Stimulated activated CD8-positive, alpha-beta memory T cell treated with anti-CD3 and anti-CD28 coated beads, Interleukin-7, amount 100 ng/mL, for 48 hours (primary cell): ENCODE measurements at regions not wholly inside any gene's neighbourhood (a gene's known extent, or its start where the extent isn't known, plus 50 kb on each side); places are given as distances from the start of the nearest gene placed in this dataset.

Source experiments
- DNase-seq, 2 donors: peaks; one replicate each; pipeline ENCODE4 v3.0.0-alpha.2; 2020; ENCODE audit warnings: low read depth in 1 of 2; ENCODE audit errors: extremely low read depth in 1 of 2

DNA sequence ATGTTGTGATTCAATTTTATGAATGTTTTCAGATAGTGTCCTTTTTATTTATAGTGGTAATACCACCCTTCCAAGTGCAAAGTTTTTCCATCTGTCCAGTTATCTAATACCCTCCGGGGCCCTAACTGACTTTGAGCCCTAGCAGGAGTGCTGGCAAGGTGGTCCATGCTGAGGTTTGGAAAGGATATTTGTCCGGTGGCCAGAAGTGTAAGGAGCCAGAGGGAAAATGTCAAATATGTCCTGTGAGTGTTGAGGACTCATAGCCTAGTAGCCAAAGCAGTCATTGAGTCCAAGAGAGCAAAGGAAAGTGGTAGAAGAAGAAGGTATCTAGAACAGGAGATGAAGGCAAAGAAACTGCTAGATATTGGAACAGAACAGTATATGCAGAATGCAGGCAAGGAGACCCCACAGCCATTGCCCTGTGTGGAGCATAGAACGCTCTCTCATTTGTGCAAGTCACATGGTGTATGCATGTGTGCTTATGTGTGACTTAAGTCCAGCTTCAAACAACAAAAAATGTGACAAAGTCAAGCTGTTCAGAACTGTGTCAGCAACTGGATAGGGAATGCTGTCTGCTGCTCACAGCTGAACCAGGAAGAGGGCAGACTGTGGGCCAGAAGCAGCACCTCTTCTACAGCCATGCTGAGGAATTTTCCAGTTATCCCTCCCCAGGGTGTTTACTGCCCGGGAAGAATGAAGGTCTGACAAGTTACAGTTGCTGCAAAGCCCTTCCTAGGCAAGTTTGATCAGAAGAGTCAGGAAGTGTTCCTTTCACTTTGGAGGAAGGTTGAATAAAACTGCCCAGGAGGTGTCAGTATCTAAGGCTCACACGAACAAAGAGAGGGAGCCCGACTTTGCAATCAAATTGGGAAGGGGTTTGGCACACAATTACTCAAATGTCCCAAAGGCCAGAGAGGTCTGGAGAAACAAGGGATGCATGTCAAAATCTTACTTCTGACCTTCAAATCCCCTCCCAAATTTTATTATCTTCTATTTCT lies 463.3 kb upstream of the DMAC1 start:
- no peak for DNase-seq

DNA sequence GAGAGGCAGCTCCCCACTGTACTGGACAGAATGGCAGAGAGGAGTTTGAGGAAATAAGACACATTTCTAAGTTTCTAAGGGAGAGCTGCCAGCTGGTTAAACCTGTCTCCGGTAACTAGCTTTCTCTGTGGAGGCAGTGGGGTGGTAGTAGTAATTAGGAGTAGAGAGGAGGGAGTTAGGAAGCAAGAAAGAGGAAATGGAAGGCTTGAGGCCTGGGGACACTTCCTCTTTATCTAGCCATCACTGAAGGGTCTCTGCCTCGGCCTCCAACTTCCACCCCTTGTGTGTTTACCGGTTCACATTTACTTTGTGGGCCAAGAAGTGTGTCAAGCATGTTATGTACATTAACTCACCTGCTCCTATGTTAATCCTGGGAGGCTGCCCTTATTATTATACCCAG lies 462.2 kb upstream of the DMAC1 start:
- no peak for DNase-seq

DNA sequence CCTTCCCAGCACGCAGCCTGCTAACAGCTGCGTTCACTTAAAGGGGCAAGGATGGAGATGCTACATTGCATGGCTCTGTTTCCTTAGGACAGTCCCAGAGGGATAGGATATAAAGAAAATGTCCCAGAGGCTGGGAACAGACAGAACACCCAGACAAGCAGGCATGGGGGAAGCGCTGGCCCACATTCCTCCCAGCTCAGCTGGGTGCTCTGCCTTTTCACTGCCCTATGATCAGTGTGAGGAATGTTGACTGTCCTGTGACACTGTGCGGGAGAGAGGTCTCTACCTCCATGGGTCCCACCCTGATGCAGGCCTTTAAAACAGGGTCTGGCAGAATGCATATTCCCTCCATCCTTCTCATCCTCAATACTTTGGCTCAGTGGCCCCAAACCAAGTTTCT lies 459.4 kb upstream of the DMAC1 start:
- no peak for DNase-seq

DNA sequence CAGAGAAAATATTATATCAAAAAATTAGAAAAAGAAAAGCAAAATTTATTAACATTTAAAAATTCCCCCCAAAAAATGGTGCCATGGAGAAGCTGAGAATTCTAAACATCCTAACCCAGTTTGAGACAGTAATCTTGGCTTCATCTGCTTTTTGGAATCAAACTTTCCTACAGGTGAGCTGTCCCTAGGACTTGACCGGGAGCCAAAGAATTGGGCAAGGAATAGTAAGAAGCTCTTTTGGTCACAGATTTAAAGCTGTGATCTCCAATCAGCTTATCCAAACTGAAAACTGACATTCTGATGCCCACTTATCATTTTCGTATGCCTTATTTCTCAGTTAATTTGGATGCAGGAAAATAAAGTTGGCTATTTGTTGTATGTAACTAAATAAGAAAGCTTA lies 457.3 kb upstream of the DMAC1 start:
- no peak for DNase-seq

DNA sequence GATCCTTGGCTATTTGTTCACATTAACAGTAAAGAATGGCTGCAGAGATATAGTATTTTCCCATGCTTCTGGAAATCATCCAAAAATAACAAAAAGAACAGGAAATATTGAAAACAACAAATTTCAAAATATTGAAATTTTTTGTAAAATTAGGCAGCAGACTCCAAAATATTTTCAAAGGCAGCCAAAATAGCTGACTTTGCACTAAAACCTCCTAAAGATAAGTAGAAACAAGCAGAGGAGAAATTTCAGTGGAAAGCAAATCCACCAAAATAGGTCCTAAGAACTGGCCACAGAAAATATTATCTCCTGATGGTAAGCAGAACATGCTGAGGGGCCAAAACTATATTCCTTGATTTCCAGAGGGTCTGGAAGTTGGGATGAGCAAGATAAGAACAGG lies 456.3 kb upstream of the DMAC1 start:
- no peak for DNase-seq

DNA sequence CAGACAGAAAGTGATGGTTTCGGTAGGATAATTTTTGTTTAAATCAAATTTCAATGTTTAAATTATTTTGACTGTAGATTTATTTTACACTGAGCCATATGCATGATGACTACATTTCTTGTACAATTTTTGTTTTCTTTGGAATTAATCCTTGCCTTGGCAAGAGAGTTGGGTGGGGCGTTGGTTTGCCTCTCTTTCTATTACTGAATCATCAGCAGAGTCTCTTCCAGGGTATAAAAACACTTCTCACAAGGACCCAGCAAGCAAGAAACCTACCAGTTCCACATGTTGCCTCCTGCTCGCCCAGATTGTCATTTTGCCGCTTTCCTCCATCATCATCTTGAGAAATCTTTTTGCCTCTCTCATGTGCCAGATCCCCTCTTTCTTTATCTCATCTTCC lies 455.0 kb upstream of the DMAC1 start:
- DNase-seq, result no peak

DNA sequence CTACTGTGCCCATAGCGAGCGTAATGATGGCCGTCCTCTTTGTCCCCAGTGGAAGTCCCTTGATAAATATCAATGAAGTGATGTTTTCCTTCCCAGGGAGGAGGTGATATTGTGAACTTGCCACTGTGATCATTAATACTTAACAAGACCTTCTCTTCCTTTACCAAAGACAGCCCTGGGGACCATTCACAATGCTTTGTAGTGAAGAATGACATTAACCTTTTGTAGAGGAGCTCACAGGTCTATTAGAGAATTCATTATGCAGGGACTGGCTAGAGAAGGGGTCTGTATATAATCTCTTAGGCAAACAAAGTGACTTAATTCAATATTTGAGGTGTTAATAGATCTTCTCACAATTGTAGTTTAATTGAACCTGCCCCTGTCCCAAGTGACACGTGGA lies 452.9 kb upstream of the DMAC1 start:
- no peak for DNase-seq

DNA sequence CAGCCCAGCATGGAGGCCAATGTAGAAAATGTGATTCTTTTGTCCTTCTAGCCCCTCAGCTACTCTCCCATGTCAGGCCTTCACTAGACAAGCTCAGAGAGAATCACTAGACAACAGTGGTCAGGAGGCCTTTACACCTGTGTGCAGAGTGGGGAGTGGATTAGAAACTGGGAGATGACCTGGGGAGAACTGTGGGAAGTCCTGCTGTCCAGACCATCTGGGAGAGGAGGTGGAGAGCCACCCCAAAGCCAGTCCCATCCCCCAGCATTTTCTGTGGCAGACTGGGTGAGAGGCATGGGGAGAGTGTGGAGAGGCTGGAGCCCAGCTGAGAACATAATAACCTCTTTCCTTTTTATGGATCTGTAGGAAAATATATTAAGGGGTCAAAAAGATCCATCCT lies 452.0 kb upstream of the DMAC1 start:
- no peak for DNase-seq

DNA sequence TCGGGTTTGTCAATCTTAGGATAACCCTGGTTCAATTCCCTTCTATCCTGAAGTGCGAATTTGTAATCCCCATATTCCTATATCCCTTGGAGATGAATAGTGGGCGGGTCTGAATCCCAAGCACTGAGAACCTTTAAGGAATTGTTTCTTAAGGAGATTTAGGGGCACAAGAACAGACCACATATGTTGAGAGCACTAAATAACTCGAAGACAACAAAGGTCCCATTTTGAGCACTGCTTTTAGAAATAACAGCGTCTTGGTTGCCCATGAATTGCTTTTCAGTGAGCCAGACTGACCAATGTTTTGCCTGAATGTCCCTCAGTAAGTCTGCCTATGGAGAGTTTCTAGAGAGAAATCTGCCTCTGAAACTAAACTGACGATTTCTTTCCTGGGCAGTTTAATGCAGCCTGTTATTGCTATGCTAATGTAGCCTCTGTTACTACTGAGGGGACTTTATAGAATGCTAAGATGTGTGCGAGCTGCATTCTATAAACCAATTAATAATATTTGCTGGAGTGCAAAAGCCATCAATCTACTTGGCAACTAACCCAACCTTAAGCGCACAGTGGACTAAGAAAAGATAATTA lies 445.0 kb upstream of the DMAC1 start:
- no peak for DNase-seq

DNA sequence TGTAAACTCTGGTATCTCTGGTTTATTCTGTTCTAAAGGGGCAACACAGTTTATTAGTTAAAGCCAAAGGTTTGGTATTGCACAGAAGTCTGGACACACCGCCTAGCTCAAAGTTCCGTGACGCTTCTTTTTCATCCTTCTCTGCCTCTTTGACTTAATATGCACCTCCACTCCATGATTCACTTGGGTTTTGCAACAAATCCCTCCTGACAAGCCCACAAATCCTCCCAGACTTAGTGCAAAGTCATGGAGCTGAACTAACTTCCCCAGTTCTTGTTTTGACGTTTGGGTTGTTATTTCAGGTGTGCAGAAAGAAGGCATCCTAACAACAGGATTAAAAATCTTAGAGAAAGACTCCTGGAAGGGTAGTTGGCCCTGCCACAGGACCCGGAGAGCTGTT lies 441.6 kb upstream of the DMAC1 start:
- no peak for DNase-seq

DNA sequence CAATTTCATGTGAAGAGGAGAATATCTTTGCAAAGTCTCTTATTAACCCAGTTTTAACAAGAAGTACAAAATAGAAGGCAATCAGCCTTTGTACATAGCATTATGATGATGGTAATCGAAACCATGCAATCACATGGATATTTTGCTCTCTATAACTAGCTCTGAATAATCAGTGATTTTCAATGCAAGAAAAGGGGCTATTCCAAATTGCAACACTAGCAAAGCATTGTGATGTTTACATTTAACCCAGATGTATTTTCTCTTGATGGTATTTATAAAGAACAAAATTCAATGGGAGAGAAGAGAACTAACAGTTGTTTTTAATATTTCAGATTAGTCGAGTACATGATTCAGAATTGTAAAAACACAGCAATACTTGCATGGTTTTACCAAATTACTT lies 437.5 kb upstream of the DMAC1 start:
- DNase-seq, result no peak

DNA sequence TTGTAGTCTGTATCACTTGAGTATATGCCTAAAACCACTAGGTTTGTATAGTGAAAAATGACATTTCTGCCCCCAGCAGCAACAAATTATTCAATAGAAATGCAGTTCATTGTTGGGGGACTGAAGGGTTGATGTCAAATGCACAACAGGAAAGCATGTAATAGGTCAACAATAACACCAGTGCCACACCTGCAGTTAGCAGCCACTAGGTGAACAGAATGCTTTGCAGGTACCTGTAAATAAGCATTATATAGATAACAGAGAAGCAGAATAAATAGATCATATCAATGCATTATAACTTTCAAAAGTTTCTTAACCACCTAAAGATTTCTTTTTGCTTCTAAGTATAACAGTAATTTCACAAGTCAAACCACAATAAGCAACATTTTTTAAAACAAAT lies 435.9 kb upstream of the DMAC1 start:
- no peak for DNase-seq

DNA sequence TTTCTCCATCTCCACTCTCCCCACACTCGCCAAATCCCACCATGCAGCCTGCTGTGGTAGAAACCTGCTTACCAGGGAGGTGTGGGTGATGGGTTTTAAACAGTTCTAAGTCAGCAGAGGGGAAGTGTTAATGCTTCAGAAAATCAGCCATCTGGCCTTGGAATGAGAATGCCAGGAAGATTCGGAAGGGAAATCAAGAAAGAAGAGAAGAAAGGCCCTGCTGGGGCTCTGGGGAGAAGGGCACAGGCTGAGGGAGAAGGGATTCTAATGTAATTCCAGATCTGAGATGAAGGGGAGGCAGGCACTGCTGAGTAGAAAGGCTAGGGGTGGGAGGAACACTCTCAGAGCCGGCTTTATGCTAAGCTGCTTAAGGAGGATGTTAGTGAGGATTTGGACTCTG lies 434.7 kb upstream of the DMAC1 start:
- no peak for DNase-seq

DNA sequence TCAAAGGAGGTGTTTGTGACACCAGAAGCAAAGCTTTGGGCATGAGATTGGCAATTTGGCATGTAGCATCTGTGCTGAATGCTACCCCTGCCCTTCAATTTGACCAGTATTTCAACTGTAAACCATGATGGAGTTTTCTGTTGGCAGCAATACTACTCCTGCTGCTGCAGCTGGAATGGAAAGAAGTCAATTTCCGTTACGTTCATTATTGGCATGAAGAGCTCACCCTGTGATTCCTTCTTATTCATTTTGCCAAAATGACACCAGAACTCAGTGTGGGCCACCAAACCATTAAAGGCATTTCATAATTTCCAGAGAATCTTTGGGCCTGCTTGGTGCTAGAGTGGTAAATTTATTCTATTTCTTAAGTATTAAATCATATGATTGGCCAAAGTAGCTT lies 433.1 kb upstream of the DMAC1 start:
- DNase-seq, result no peak

DNA sequence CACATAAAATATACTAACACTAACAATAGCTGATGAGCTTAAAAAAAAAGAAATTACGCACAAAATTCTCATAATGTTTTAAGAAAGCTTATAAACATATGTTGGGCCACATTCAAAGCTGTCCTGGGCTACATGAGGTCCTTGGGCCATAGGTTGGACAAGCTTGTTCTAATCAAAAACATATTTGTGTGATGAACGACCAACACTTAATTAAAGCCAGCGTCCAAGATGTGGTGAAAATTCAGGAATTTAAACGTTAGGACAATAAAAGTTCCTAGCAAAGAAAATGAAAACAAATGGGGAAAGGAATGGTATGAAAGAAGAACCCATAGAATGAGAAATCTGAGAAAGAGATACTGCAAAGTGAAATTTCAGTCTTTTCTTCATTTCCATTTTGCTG lies 429.6 kb upstream of the DMAC1 start:
- no peak for DNase-seq

DNA sequence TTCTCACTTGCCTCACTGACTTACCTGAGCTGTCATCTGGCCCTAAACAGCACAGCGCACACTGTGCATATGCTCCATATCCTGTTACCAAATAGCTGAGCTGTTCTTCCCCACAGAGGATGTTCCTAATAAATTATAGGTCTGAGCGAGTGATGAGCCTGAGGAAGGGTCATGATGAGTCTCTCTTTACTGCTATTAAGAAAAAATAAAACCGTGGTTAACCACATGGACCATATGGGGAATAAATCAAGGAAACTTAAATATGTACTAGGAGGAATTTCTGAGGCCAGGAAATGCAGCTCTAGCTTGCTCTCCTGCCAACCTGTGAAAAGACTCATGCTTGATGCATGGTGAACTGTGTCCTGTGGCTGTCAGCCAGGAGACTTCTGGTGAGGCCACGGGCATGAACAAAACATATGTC lies 424.8 kb upstream of the DMAC1 start:
- DNase-seq, result no peak

DNA sequence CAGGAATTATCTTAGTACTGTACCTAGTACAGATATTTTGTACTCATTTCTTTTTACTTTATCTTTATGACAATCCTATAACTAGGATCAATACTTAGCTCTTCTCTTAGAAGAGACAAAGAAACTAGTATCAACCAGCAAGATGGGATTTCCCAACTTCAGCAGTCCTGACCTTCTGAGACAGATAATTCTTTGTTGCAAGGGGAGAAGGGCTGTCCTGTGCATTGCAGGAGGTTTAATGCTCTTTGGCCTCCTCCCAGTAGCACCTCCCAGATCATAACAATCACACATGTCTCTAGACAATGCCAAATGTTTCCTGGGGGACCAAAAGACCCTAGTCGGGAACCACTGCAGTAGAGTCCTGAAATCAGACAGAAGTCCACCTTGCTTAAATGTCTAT lies 424.3 kb upstream of the DMAC1 start:
- DNase-seq, result no peak

DNA sequence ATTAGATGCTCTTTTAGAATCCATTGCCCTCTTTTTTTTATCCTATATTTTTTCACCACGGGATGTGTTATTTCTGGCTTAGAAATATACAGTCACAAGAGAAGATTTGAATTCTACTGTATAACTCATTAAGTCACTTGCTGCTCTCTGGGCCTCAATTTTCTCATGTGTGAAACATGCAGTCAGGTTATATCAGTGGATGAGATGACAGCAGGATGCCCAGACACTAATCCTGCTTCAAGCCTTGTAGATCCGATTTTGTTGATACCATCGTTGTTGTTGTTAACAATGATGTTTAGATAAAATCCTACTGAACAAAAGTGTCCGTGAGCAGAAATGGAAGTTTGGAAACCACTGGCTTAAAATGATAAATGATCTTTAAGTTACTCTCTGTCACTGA lies 421.9 kb upstream of the DMAC1 start:
- no peak for DNase-seq

DNA sequence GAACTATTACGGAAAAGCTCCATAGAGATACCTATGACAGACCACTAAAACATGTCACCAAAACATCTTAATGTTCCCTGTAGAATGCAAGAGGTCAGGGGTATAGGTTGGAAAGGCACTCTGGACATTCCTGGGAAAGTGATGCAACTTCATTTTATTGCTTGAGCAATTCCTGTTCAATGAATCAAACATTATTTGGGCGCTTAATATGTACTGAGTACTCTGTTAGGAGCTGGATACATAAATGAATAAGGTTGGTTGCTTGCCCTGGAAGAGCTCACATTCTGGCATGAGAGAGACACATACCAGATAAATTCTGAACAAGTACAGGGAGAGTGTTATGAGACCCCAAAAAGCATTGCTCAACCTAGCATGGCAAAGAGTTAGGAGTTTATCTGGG lies 408.9 kb upstream of the DMAC1 start:
- DNase-seq, result no peak

DNA sequence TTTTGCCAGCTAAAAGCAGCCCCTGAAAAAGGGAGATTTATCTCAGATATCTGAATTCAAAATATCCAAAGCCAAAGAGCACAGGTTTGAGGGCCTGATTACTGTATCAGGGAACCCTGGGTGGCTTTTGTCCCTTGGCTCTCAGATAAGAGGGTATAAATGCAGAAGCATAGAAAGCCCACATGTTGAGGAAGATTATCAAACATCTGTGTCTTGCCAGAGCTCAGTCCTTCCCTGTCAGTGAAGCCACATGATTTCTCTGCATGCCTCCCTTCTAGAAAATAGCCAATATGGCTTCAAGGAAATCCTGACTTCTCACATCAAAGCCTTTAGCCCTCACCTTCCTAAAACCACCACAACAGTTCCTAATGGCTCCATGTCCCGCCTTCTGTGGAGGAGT lies 408.0 kb upstream of the DMAC1 start:
- DNase-seq, result no peak

DNA sequence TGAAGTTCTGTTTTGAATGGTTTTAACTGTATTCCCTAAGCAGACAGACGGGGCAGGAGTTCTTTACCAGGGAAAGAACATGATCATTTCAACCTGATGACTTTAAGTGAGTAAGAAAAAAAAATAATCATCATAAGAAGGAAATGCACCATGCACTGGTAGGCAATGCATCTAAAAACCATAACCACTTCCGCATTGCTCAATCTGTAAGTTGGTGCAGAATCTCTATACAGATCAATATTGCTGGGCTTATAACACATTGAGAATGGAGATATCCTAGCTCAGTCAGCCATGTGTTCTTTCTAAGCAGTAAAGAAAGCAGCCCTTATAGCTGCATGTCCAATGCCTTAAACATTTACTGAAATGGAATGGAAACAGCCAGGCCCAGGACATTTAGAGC lies 407.1 kb upstream of the DMAC1 start:
- DNase-seq, result no peak

DNA sequence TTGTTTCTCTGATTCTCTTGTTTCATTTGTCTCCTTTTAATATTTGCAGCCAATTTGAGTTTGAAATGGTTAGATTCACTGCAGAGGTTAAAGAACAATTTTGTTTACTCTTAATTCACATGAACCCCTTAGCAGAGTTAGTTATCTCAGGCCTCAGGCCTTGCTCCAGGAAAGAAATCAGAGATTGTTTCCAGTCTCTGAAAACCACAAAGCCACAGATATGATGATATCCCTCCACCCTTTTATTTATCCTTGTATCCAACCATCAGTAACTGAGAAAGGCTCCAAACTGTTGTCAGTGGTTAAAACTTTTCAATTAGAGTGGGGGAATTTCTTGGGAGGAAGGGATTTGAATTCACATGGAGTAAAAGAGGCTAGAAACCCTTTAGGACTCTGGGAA lies 406.0 kb upstream of the DMAC1 start:
- no peak for DNase-seq

DNA sequence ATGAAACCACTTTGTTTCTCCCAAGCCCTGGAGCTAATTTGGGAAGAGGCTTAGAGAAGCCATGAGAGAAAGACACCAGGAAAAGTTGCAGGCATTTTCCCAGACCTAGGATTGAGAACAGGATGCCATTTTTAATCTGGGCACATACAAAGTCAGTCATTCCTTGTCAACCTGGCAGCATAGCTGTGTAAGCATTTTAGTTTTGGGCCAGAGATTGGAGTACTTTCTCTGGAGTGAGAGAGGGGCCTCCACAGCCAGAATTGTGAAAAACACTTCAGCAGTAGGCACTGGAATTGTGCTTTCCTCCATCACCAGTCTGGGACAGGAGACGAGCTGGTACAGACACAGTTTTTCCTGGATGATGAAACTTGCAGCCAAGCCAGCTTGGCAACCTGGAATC lies 390.3 kb upstream of the DMAC1 start:
- no peak for DNase-seq
